Urinary bladder (tissue), 3 donors: ENCODE measurements at regions not wholly inside any gene's neighbourhood (a gene's known extent, or its start where the extent isn't known, plus 50 kb on each side); places are given as distances from the start of the nearest gene placed in this dataset.

Source experiments
- DNase-seq: peaks from one replicate; pipeline ENCODE4 v3.0.0-alpha.2; 2015; ENCODE audit errors: extremely low spot score
- H3K27ac ChIP-seq: one replicate; pipeline ENCODE4 v1.5.1; 2013; ENCODE audit warnings: low read depth, mild to moderate bottlenecking, moderate library complexity
- H3K36me3 ChIP-seq: one replicate; pipeline ENCODE4 v1.6.1; 2013; ENCODE audit warnings: mild to moderate bottlenecking, moderate library complexity; ENCODE audit not compliant: insufficient read depth
- H3K4me1 ChIP-seq: one replicate; pipeline ENCODE4 v1.6.1; 2013; ENCODE audit warnings: mild to moderate bottlenecking, moderate library complexity; ENCODE audit not compliant: insufficient read depth
- H3K4me3 ChIP-seq: one replicate; pipeline ENCODE4 v1.5.1; 2013; ENCODE audit warnings: low read depth, low read length
- WGBS: extraction: QIAGEN DNeasy Blood & Tissue Kit; methylation state at CpG from one replicate; pipeline ENCODE4 v1.1.7; 2013; 5-methylcytosine and 5-hydroxymethylcytosine counted together
- donor health status: healthy with polysubstance abuse.
- donor health status: healthy.

GRCh38 chr5:72618708-72619107, 111.5 kb upstream of the ZNF366 start:
- H3K27ac ChIP-seq: no peak overlapping the region

GRCh38 chr5:72615061-72615460, 107.9 kb upstream of the ZNF366 start:
- no peak overlapping the region for H3K4me3 ChIP-seq
- H3K4me1 ChIP-seq: no peaks in the 10 kb centered on the region
- no peaks in the 10 kb centered on the region for H3K36me3 ChIP-seq
- H3K27ac ChIP-seq: no peak overlapping the region
- DNase-seq: no peak

More at GRCh38 chr5:72618708-72619107, 111.5 kb upstream of the ZNF366 start:
- H3K4me1 ChIP-seq: no peaks in the 10 kb centered on the region
- DNase-seq: no peak
- no peak overlapping the region for H3K4me3 ChIP-seq
- WGBS: 84% methylated on average over 4 of the region's 4 CpGs
- no peaks in the 10 kb centered on the region for H3K36me3 ChIP-seq

- H3K36me3 ChIP-seq: no peaks in the 10 kb centered on the region
- WGBS: 80% methylated on average over 2 of the region's 2 CpGs
- H3K4me3 ChIP-seq: no peak overlapping the region
- no peak overlapping the region for H3K27ac ChIP-seq
- no peaks in the 10 kb centered on the region for H3K4me1 ChIP-seq
- no peak for DNase-seq
Observed at GRCh38 chr5:72613515-72613914, 106.3 kb upstream of the ZNF366 start.

GRCh38 chr5:72612810-72613209, 105.6 kb upstream of the ZNF366 start:
- no peaks in the 10 kb centered on the region for H3K36me3 ChIP-seq
- no peak overlapping the region for H3K27ac ChIP-seq
- no peak overlapping the region for H3K4me3 ChIP-seq
- 57% methylated on average over 2 of the region's 2 CpGs for WGBS
- no peaks in the 10 kb centered on the region for H3K4me1 ChIP-seq
- DNase-seq: no peak

GRCh38 chr5:72611118-72611730, 104.0 kb upstream of the ZNF366 start:
- Histone ChIP-seq H3K27ac (no peak overlapping the region), H3K4me1 (no peaks in the 10 kb centered on the region), H3K36me3 (no peaks in the 10 kb centered on the region), H3K4me3 (no peak overlapping the region)
- 25% methylated on average over 6 of the region's 6 CpGs for WGBS
- no peak for DNase-seq

- 87% methylated on average over 3 of the region's 3 CpGs for WGBS
- no peaks in the 10 kb centered on the region for H3K36me3 ChIP-seq
- DNase-seq: no peak
- no peak overlapping the region for H3K27ac ChIP-seq
- no peak overlapping the region for H3K4me3 ChIP-seq
- no peaks in the 10 kb centered on the region for H3K4me1 ChIP-seq
Observed at GRCh38 chr5:72608926-72609325, 101.7 kb upstream of the ZNF366 start.

- Histone ChIP-seq H3K36me3 (no peaks in the 10 kb centered on the region), H3K27ac (no peak overlapping the region), H3K4me3 (no peak overlapping the region), H3K4me1 (no peaks in the 10 kb centered on the region)
- peak; percentile 55 for DNase-seq
- 61% methylated on average over 8 of the region's 8 CpGs for WGBS
Observed at GRCh38 chr5:72608297-72608696, 101.1 kb upstream of the ZNF366 start.

- 95% methylated on average over 2 of the region's 2 CpGs for WGBS
- no peak for DNase-seq
- H3K36me3 ChIP-seq: no peaks in the 10 kb centered on the region
- no peaks in the 10 kb centered on the region for H3K4me1 ChIP-seq
- no peak overlapping the region for H3K27ac ChIP-seq
- H3K4me3 ChIP-seq: no peak overlapping the region
Observed at GRCh38 chr5:72607381-72607780, 100.2 kb upstream of the ZNF366 start.

- DNase-seq: no peak
- 87% methylated on average over 5 of the region's 5 CpGs for WGBS
- H3K36me3 ChIP-seq: no peaks in the 10 kb centered on the region
- no peak overlapping the region for H3K4me3 ChIP-seq
- H3K4me1 ChIP-seq: no peaks in the 10 kb centered on the region
- no peak overlapping the region for H3K27ac ChIP-seq
Observed at GRCh38 chr5:72606525-72606924, 99.3 kb upstream of the ZNF366 start.

- H3K4me1 ChIP-seq: no peaks in the 10 kb centered on the region
- no peak for DNase-seq
- H3K4me3 ChIP-seq: no peak overlapping the region
Observed at GRCh38 chr5:72605632-72606031, 98.4 kb upstream of the ZNF366 start.

GRCh38 chr5:72604798-72605154, 97.6 kb upstream of the ZNF366 start:
- no peak overlapping the region for H3K27ac ChIP-seq
- DNase-seq: no peak
- 87% methylated on average over 2 of the region's 2 CpGs for WGBS
- no peaks in the 10 kb centered on the region for H3K36me3 ChIP-seq
- H3K4me1 ChIP-seq: no peaks in the 10 kb centered on the region
- no peak overlapping the region for H3K4me3 ChIP-seq

More at GRCh38 chr5:72605632-72606031, 98.4 kb upstream of the ZNF366 start:
- Histone ChIP-seq H3K36me3 (no peaks in the 10 kb centered on the region), H3K27ac (no peak overlapping the region)

- no peaks in the 10 kb centered on the region for H3K36me3 ChIP-seq
- H3K4me3 ChIP-seq: no peak overlapping the region
- 82% methylated on average over 11 of the region's 11 CpGs for WGBS
- H3K27ac ChIP-seq: no peak overlapping the region
- no peak for DNase-seq
- no peaks in the 10 kb centered on the region for H3K4me1 ChIP-seq
Observed at GRCh38 chr5:72604111-72604797, 97.0 kb upstream of the ZNF366 start.

GRCh38 chr5:72602696-72603685, 95.8 kb upstream of the ZNF366 start:
- no peaks in the 10 kb centered on the region for H3K36me3 ChIP-seq
- WGBS: 80% methylated on average over 6 of the region's 6 CpGs

GRCh38 chr5:72601861-72602260, 94.7 kb upstream of the ZNF366 start:
- Histone ChIP-seq H3K4me3 (no peak overlapping the region), H3K4me1 (no peaks in the 10 kb centered on the region)
- WGBS: 80% methylated on average over 1 of the region's 1 CpG

More at GRCh38 chr5:72602696-72603685, 95.8 kb upstream of the ZNF366 start:
- Histone ChIP-seq H3K4me1 (no peaks in the 10 kb centered on the region), H3K27ac (no peak overlapping the region), H3K4me3 (no peak overlapping the region)
- DNase-seq: no peak

More at GRCh38 chr5:72601861-72602260, 94.7 kb upstream of the ZNF366 start:
- no peak overlapping the region for H3K27ac ChIP-seq
- H3K36me3 ChIP-seq: no peaks in the 10 kb centered on the region
- DNase-seq: no peak
